ENCODE measurements at regions not wholly inside any gene's neighbourhood (a gene's known extent, or its start where the extent isn't known, plus 50 kb on each side); places are given as distances from the start of the nearest gene placed in this dataset.

DNA sequence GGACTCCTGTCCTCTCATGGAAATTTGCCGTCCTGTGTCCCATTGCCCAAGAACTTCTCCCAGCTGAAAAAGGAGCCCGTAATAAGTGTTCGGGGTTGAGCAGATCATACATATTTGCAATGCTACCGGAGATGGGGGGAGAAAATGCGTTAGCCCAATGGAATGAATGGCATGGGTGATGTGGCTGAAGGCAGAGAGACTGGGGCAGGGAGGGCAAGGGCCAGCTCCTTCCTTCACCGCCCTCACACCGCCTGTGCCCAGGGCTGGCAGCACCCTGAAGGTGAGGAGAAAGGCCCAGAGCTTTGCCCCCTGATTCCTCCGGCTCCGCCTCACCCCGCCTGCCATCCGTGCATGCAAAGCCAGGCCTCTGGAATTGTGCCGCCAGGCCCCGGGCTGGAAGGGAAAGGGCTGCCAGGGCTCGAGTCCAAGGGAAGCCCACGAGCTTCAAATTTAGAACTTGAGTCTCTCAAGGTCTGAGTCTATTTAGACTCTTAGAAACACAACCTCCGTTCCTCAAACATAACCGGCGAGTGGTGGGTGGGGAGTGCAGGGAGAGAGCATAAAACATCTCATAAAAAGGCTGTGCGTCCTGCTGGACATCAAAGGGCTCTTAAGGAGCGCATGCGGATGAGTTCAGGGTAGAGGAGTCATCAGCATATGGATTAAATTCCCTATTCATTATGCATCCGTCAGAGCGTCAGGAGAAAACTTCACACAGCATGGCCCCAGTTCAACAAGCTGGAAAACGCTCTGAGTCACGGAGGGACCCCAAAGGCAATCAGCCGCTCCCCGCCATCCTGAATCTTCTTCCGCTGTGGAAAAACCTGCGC, 121.7 kb upstream of the GLI2 start (continued):
- TF ChIP-seq, protein P1, sequence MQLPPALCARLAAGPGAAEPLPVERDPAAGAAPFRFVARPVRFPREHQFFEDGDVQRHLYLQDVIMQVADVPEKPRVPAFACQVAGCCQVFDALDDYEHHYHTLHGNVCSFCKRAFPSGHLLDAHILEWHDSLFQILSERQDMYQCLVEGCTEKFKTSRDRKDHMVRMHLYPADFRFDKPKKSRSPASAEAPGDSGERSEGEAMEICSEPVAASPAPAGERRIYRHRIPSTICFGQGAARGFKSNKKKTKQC (CRISPR knock-in tag; IDR thresholded peaks at IDR 0.05) = no peak

DNA sequence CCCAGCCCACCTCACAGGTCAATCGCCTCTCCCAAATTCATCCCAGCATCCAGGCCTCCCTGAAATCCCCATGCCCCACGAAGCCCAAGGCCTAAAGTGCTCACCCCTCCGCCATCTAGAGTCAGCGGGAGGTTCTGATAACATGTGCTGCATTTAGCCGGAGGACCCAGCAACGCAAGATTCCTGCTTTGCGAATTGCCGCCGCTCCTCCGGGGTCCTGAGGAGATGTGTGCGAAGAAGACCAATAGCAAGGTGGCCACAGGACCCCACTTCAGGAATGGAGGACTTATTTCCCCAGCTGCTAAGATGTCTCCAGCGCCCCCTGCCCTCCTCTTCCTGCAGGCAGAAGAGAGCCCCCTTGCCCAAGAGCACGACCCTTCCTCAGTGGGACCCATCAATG, 120.8 kb upstream of the GLI2 start:
- H3K79me2 ChIP-seq (ENCODE audit: control insufficient read depth, insufficient read depth, low read length) = no peaks in the 10 kb centered on the region
- no peak overlapping the region for H3K4me2 ChIP-seq (ENCODE audit: insufficient read depth, low read length)
- H3K27ac ChIP-seq (ENCODE audit: extremely low read depth, low read depth, low read length) = no peak overlapping the region
- peaks cover 7 to 64% of the 10 kb centered on the region in 2 experiments for H3K27me3 ChIP-seq (ENCODE audit: control insufficient read depth in 2 of 2, insufficient read depth in 2 of 2, low read length in 2 of 2)
- POLR2A ChIA-PET = no interaction called here
- H2AFZ ChIP-seq (ENCODE audit: low read depth, low read length) = no peak overlapping the region
- BruUV-seq (replicated peaks) = no TSS peak
- FAIRE-seq = no peak
- no peak for ATAC-seq
- H4K20me1 ChIP-seq (replicated peaks; ENCODE audit: control insufficient read depth, insufficient read depth, low read length) = no peaks in the 10 kb centered on the region
- under 1% methylated on average over 13 of the region's 13 CpGs for WGBS (ENCODE audit: insufficient coverage, low coverage, missing lambda C conversion rate)
- H3K9me1 ChIP-seq (ENCODE audit: control insufficient read depth, insufficient read depth, low read length) = no peaks in the 10 kb centered on the region
- H3K9me3 ChIP-seq (replicated peaks; ENCODE audit: control insufficient read depth, insufficient read depth, low read depth, low read length) = no peaks in the 10 kb centered on the region
- H3K4me3 ChIP-seq = no peak overlapping the region
- CTCF ChIA-PET (ENCODE audit: low intra/inter-chr PET ratio) = no interaction called here
- H3K4me1 ChIP-seq (replicated peaks in 1 of 2; ENCODE audit: control insufficient read depth in 2 of 2, insufficient read depth in 2 of 2, low read length in 2 of 2) = no peaks in the 10 kb centered on the region
- DNase-seq (ENCODE audit: extremely low read depth in 1 of 4, low spot score in 3 of 4) = no peak
- H3K36me3 ChIP-seq (ENCODE audit: control insufficient read depth, insufficient read depth, low read length) = no peaks in the 10 kb centered on the region
- in situ Hi-C loops (cut with MboI) = no loop called here
- intact Hi-C loops (cut with micrococcal nuclease) = no loop called here
- no peak overlapping the region for H3K9ac ChIP-seq (ENCODE audit: insufficient read depth in 1 of 2, low read depth in 2 of 2, low read length in 2 of 2)
- TF ChIP-seq, protein P2, sequence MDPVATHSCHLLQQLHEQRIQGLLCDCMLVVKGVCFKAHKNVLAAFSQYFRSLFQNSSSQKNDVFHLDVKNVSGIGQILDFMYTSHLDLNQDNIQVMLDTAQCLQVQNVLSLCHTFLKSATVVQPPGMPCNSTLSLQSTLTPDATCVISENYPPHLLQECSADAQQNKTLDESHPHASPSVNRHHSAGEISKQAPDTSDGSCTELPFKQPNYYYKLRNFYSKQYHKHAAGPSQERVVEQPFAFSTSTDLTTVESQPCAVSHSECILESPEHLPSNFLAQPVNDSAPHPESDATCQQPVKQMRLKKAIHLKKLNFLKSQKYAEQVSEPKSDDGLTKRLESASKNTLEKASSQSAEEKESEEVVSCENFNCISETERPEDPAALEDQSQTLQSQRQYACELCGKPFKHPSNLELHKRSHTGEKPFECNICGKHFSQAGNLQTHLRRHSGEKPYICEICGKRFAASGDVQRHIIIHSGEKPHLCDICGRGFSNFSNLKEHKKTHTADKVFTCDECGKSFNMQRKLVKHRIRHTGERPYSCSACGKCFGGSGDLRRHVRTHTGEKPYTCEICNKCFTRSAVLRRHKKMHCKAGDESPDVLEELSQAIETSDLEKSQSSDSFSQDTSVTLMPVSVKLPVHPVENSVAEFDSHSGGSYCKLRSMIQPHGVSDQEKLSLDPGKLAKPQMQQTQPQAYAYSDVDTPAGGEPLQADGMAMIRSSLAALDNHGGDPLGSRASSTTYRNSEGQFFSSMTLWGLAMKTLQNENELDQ (CRISPR knock-in tag; IDR thresholded peaks at IDR 0.05; ENCODE audit: borderline replicate concordance) = no peak
- TF ChIP-seq TEAD1 (CRISPR knock-in tag; IDR thresholded peaks at IDR 0.05) = no peak
